ENCODE measurements at regions not wholly inside any gene's neighbourhood (a gene's known extent, or its start where the extent isn't known, plus 50 kb on each side); places are given as distances from the start of the nearest gene placed in this dataset.

DNA sequence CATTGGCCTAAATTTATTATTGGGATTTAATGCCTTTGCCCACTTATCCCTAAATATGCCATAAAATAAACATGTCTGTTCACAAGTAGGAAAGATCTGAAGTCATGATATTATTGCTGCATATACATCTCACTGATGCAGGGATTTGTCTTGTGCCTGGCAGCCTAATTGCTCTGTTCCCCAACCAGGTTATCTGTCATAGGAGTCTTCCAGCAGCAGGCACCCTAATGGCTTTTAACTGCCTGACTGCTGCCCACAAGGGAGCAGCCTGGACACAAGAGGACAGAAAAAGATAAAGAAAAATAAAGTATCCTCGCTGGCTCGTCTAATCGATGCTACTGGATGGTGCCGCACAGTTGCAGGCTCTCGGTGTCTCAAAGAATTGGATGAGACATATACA lies 337.6 kb upstream of the FAR2 start:
- H3K4me2 ChIP-seq (ENCODE audit: low read length) = no peak overlapping the region
- no peaks in the 10 kb centered on the region for H3K9me2 ChIP-seq (ENCODE audit: insufficient read depth, low read length)
- H3F3A ChIP-seq (ENCODE audit: insufficient read depth, low read length, poor library complexity, severe bottlenecking) = no peaks in the 10 kb centered on the region
- no peak overlapping the region for H3K4me3 ChIP-seq (ENCODE audit: low read length)
- no peak overlapping the region for H2AFZ ChIP-seq (ENCODE audit: low read depth, low read length)
- no peak overlapping the region for H3K9ac ChIP-seq (ENCODE audit: low read length)
- no peaks in the 10 kb centered on the region for H3K79me2 ChIP-seq (replicated peaks; ENCODE audit: insufficient read depth, low read length)
- H3K27me3 ChIP-seq (ENCODE audit: insufficient read depth, low read depth, low read length) = no peaks in the 10 kb centered on the region
- H3K36me3 ChIP-seq (ENCODE audit: insufficient read depth, low read length) = no peaks in the 10 kb centered on the region
- H3K27ac ChIP-seq (ENCODE audit: low read length) = no peak overlapping the region
- no peaks in the 10 kb centered on the region for H4K20me1 ChIP-seq (ENCODE audit: insufficient read depth)
- no peaks in the 10 kb centered on the region for H3K9me3 ChIP-seq (ENCODE audit: low read length)
- TF ChIP-seq, protein P1, sequence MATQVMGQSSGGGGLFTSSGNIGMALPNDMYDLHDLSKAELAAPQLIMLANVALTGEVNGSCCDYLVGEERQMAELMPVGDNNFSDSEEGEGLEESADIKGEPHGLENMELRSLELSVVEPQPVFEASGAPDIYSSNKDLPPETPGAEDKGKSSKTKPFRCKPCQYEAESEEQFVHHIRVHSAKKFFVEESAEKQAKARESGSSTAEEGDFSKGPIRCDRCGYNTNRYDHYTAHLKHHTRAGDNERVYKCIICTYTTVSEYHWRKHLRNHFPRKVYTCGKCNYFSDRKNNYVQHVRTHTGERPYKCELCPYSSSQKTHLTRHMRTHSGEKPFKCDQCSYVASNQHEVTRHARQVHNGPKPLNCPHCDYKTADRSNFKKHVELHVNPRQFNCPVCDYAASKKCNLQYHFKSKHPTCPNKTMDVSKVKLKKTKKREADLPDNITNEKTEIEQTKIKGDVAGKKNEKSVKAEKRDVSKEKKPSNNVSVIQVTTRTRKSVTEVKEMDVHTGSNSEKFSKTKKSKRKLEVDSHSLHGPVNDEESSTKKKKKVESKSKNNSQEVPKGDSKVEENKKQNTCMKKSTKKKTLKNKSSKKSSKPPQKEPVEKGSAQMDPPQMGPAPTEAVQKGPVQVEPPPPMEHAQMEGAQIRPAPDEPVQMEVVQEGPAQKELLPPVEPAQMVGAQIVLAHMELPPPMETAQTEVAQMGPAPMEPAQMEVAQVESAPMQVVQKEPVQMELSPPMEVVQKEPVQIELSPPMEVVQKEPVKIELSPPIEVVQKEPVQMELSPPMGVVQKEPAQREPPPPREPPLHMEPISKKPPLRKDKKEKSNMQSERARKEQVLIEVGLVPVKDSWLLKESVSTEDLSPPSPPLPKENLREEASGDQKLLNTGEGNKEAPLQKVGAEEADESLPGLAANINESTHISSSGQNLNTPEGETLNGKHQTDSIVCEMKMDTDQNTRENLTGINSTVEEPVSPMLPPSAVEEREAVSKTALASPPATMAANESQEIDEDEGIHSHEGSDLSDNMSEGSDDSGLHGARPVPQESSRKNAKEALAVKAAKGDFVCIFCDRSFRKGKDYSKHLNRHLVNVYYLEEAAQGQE (IDR thresholded peaks at IDR 0.05; ENCODE audit: borderline replicate concordance) = no peak
- TF ChIP-seq POLR2AphosphoS5 (IDR thresholded peaks at IDR 0.05) = no peak
- no peak for TF ChIP-seq SMC3 (conservative IDR thresholded peaks at IDR 0.05; ENCODE audit: poor library complexity)
- no peak for TF ChIP-seq RAD21 (conservative IDR thresholded peaks at IDR 0.05)
- no peak for TF ChIP-seq EP300 (conservative IDR thresholded peaks at IDR 0.05; ENCODE audit: poor library complexity, severe bottlenecking)
- TF ChIP-seq, protein P2, sequence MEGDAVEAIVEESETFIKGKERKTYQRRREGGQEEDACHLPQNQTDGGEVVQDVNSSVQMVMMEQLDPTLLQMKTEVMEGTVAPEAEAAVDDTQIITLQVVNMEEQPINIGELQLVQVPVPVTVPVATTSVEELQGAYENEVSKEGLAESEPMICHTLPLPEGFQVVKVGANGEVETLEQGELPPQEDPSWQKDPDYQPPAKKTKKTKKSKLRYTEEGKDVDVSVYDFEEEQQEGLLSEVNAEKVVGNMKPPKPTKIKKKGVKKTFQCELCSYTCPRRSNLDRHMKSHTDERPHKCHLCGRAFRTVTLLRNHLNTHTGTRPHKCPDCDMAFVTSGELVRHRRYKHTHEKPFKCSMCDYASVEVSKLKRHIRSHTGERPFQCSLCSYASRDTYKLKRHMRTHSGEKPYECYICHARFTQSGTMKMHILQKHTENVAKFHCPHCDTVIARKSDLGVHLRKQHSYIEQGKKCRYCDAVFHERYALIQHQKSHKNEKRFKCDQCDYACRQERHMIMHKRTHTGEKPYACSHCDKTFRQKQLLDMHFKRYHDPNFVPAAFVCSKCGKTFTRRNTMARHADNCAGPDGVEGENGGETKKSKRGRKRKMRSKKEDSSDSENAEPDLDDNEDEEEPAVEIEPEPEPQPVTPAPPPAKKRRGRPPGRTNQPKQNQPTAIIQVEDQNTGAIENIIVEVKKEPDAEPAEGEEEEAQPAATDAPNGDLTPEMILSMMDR (IDR thresholded peaks at IDR 0.05; ENCODE audit: poor library complexity, severe bottlenecking) = no peak
- TF ChIP-seq EZH2 (IDR thresholded peaks at IDR 0.05; ENCODE audit: borderline replicate concordance, insufficient read depth, low read length, poor library complexity, severe bottlenecking) = no peak
- TF ChIP-seq MXI1 (conservative IDR thresholded peaks at IDR 0.05; ENCODE audit: poor library complexity, severe bottlenecking) = no peak
- no peak for TF ChIP-seq TAF1 (IDR thresholded peaks at IDR 0.05; ENCODE audit: low read depth)

DNA sequence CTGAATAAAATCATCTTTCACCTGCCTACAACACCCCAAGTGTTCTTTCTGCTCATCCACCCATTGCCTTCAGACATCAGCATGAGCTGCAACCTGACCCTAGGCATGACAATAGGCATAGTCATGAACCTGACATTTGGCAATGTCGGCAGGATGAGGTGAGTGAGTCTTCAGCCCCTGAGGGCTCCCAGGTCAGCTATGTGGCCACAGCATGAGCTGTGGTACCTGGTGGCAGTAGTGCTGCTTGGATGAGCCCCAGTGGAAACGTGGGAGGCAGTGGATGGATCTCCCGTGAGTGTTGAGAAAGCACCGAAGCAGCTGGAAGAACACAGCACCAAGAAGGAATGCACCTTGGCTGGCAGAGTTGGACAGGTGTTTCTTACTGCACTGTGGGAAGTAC lies 334.8 kb upstream of the FAR2 start:
- no peak overlapping the region for H3K4me2 ChIP-seq (ENCODE audit: low read length)
- no peak overlapping the region for H2AFZ ChIP-seq (ENCODE audit: low read depth, low read length)
- no peak overlapping the region for H3K4me3 ChIP-seq (ENCODE audit: low read length)
- no peaks in the 10 kb centered on the region for H3K9me2 ChIP-seq (ENCODE audit: insufficient read depth, low read length)
- no peaks in the 10 kb centered on the region for H3K27me3 ChIP-seq (ENCODE audit: insufficient read depth, low read depth, low read length)
- no peak for TF ChIP-seq RAD21 (conservative IDR thresholded peaks at IDR 0.05)
- TF ChIP-seq, protein P1 (IDR thresholded peaks at IDR 0.05; ENCODE audit: borderline replicate concordance) = no peak
- TF ChIP-seq TAF1 (IDR thresholded peaks at IDR 0.05; ENCODE audit: low read depth) = no peak
- TF ChIP-seq MXI1 (conservative IDR thresholded peaks at IDR 0.05; ENCODE audit: poor library complexity, severe bottlenecking) = no peak
- no peak for TF ChIP-seq EP300 (conservative IDR thresholded peaks at IDR 0.05; ENCODE audit: poor library complexity, severe bottlenecking)
- no peak for TF ChIP-seq SMC3 (conservative IDR thresholded peaks at IDR 0.05; ENCODE audit: poor library complexity)
- TF ChIP-seq, protein P2 (IDR thresholded peaks at IDR 0.05; ENCODE audit: poor library complexity, severe bottlenecking) = no peak
- no peak for TF ChIP-seq EZH2 (IDR thresholded peaks at IDR 0.05; ENCODE audit: borderline replicate concordance, insufficient read depth, low read length, poor library complexity, severe bottlenecking)
- no peak for TF ChIP-seq POLR2AphosphoS5 (IDR thresholded peaks at IDR 0.05)
- H3K36me3 ChIP-seq (ENCODE audit: insufficient read depth, low read length) = no peaks in the 10 kb centered on the region
- H4K20me1 ChIP-seq (ENCODE audit: insufficient read depth) = no peaks in the 10 kb centered on the region
- no peaks in the 10 kb centered on the region for H3F3A ChIP-seq (ENCODE audit: insufficient read depth, low read length, poor library complexity, severe bottlenecking)
- no peaks in the 10 kb centered on the region for H3K9me3 ChIP-seq (ENCODE audit: low read length)
- H3K9ac ChIP-seq (ENCODE audit: low read length) = no peak overlapping the region
- no peaks in the 10 kb centered on the region for H3K79me2 ChIP-seq (replicated peaks; ENCODE audit: insufficient read depth, low read length)
- no peak overlapping the region for H3K27ac ChIP-seq (ENCODE audit: low read length)
